ENCODE measurements at regions not wholly inside any gene's neighbourhood (a gene's known extent, or its start where the extent isn't known, plus 50 kb on each side); places are given as distances from the start of the nearest gene placed in this dataset.

- Histone ChIP-seq H3K36me3 (replicated peaks; ENCODE audit: insufficient read depth, low read depth) (no peaks in the 10 kb centered on the region), H3K9me2 (replicated peaks; ENCODE audit: insufficient read depth) (no peaks in the 10 kb centered on the region), H3K4me2 (no peak overlapping the region), H4K20me1 (ENCODE audit: insufficient read depth, poor library complexity, severe bottlenecking) (no peaks in the 10 kb centered on the region), H3K4me1 (ENCODE audit: insufficient read depth) (peaks cover 5% of the 10 kb centered on the region), H3K4me3 (no peak overlapping the region), H3K79me2 (no peaks in the 10 kb centered on the region), H3K27me3 (no peaks in the 10 kb centered on the region), H3K9me3 (ENCODE audit: low read depth) (no peaks in the 10 kb centered on the region), H2AFZ (no peak overlapping the region), H3K27ac (no peak overlapping the region)
- WGBS (ENCODE audit: low lambda C conversion rate, missing lambda C conversion rate): 41% methylated on average over 1 of the region's 1 CpG
- no peak for DNase-seq (ENCODE audit: low spot score)
- TF ChIP-seq CTCF (IDR thresholded peaks at IDR 0.05; ENCODE audit: poor library complexity) (no peak), EZH2 (IDR thresholded peaks at IDR 0.05; ENCODE audit: borderline replicate concordance) (no peak), EZH2phosphoT487 (IDR thresholded peaks at IDR 0.05; ENCODE audit: low read depth, severe bottlenecking, unreplicated experiment) (no peak)
Observed at GRCh38 chr5:104370523-104370922, 807.9 kb upstream of the NUDT12 start.

DNA sequence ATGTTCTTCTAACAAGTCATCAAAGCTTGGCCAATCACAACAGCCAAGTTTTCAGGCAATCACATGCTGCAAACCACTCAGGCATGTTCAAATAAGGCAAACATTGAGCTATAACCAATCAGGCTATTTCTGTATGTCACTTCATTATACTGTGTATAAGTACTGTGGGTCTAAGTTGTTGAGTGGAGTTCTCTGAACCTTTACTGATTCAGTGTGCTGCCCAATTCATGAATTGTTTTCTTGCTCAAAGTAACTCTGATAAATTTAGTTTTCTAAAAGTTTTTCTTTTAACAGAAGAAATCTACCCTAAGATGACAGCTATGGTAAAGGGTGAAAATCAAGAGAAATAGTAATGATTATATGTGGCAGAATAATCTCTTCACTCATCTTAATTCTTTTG lies 805.4 kb upstream of the NUDT12 start:
- no peaks in the 10 kb centered on the region for H3K9me2 ChIP-seq (replicated peaks; ENCODE audit: insufficient read depth)
- no peaks in the 10 kb centered on the region for H4K20me1 ChIP-seq (ENCODE audit: insufficient read depth, poor library complexity, severe bottlenecking)
- H3K9me3 ChIP-seq (ENCODE audit: low read depth): no peaks in the 10 kb centered on the region
- no peak overlapping the region for H2AFZ ChIP-seq
- H3K27me3 ChIP-seq: no peaks in the 10 kb centered on the region
- peaks cover 5% of the 10 kb centered on the region for H3K4me1 ChIP-seq (ENCODE audit: insufficient read depth)
- no peak for DNase-seq (ENCODE audit: low spot score)
- no peak overlapping the region for H3K4me2 ChIP-seq
- no peak for TF ChIP-seq EZH2phosphoT487 (IDR thresholded peaks at IDR 0.05; ENCODE audit: low read depth, severe bottlenecking, unreplicated experiment)
- no peak for TF ChIP-seq CTCF (IDR thresholded peaks at IDR 0.05; ENCODE audit: poor library complexity)
- no peak for TF ChIP-seq EZH2 (IDR thresholded peaks at IDR 0.05; ENCODE audit: borderline replicate concordance)
- H3K79me2 ChIP-seq: no peaks in the 10 kb centered on the region
- H3K36me3 ChIP-seq (replicated peaks; ENCODE audit: insufficient read depth, low read depth): no peaks in the 10 kb centered on the region
- H3K4me3 ChIP-seq: no peak overlapping the region
- H3K27ac ChIP-seq: no peak overlapping the region

DNA sequence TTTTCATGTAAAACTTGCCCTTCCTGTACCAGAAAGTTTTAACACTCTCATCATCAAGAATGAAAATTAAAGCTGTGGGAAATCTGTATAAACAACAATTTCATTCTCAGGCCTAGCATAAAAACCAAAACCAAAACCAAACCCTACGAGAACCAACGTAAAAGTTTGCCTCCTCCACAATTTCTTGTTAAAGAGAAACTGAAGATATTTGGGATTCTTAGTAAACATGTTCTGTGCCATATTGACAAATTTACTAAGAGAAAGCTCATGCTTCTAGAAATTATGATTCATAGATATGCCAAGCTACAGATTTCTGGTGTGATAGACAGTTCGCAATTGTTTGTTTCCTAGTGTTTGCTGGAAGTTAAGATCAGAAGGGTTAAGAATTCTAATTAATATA lies 801.0 kb upstream of the NUDT12 start:
- TF ChIP-seq EZH2 (IDR thresholded peaks at IDR 0.05; ENCODE audit: borderline replicate concordance) (no peak), CTCF (IDR thresholded peaks at IDR 0.05; ENCODE audit: poor library complexity) (no peak), EZH2phosphoT487 (IDR thresholded peaks at IDR 0.05; ENCODE audit: low read depth, severe bottlenecking, unreplicated experiment) (no peak)
- Histone ChIP-seq H3K27ac (no peak overlapping the region), H3K4me2 (no peak overlapping the region), H3K4me3 (no peak overlapping the region), H3K36me3 (replicated peaks; ENCODE audit: insufficient read depth, low read depth) (no peaks in the 10 kb centered on the region), H4K20me1 (ENCODE audit: insufficient read depth, poor library complexity, severe bottlenecking) (no peaks in the 10 kb centered on the region), H3K27me3 (no peaks in the 10 kb centered on the region), H3K79me2 (no peaks in the 10 kb centered on the region), H2AFZ (no peak overlapping the region), H3K9me3 (ENCODE audit: low read depth) (no peaks in the 10 kb centered on the region), H3K9me2 (replicated peaks; ENCODE audit: insufficient read depth) (no peaks in the 10 kb centered on the region), H3K4me1 (ENCODE audit: insufficient read depth) (no peaks in the 10 kb centered on the region)
- WGBS (ENCODE audit: low lambda C conversion rate, missing lambda C conversion rate): 98% methylated on average over 3 of the region's 3 CpGs
- no peak for DNase-seq (ENCODE audit: low spot score)

DNA sequence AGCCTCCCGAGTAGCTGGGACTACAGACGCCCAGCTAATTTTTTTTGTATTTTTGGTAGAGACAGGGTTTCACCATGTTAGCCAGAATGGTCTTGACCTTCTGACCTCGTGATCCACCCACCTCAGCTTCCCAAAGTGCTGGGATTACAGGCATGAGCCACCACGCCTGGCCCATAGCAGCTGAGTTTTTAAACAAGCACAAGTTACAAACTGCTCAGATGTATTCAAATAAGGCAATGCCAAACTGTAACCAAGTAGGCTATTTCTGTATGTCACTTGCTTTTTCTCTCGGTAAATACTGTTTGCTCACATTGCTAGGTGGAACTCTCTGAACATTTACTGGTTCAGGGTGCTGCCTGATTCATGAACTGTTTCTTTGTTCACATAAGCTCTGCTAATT lies 799.3 kb upstream of the NUDT12 start:
- no peaks in the 10 kb centered on the region for H4K20me1 ChIP-seq (ENCODE audit: insufficient read depth, poor library complexity, severe bottlenecking)
- WGBS (ENCODE audit: low lambda C conversion rate, missing lambda C conversion rate): 78% methylated on average over 5 of the region's 5 CpGs
- H2AFZ ChIP-seq: no peak overlapping the region

More for the DNA sequence above, 799.3 kb upstream of the NUDT12 start:
- no peaks in the 10 kb centered on the region for H3K36me3 ChIP-seq (replicated peaks; ENCODE audit: insufficient read depth, low read depth)
- H3K4me1 ChIP-seq (ENCODE audit: insufficient read depth): no peaks in the 10 kb centered on the region
- TF ChIP-seq CTCF (IDR thresholded peaks at IDR 0.05; ENCODE audit: poor library complexity): no peak
- H3K79me2 ChIP-seq: no peaks in the 10 kb centered on the region
- H3K9me2 ChIP-seq (replicated peaks; ENCODE audit: insufficient read depth): no peaks in the 10 kb centered on the region
- no peak overlapping the region for H3K4me3 ChIP-seq
- no peak overlapping the region for H3K4me2 ChIP-seq
- no peak overlapping the region for H3K27ac ChIP-seq
- no peaks in the 10 kb centered on the region for H3K9me3 ChIP-seq (ENCODE audit: low read depth)
- no peak for DNase-seq (ENCODE audit: low spot score)
- no peaks in the 10 kb centered on the region for H3K27me3 ChIP-seq
